Parathyroid adenoma (tissue), 2 donors: ENCODE measurements at regions not wholly inside any gene's neighbourhood (a gene's known extent, or its start where the extent isn't known, plus 50 kb on each side); places are given as distances from the start of the nearest gene placed in this dataset.

ENCODE experiments used
- H2AFZ ChIP-seq: fragments of 300-600 bp; sonication (generic); one replicate; pipeline ENCODE4 v1.7.0; 2017; ENCODE audit warnings: antibody characterized with exemption, mild to moderate bottlenecking
- H3K27ac ChIP-seq: fragments of 300-600 bp; sonication (generic); one replicate; pipeline ENCODE4 v1.7.0; 2017
- H3K27me3 ChIP-seq: fragments of 300-600 bp; sonication (generic); one replicate; pipeline ENCODE4 v1.7.0; 2017; ENCODE audit warnings: low read length; ENCODE audit not compliant: control insufficient read depth, insufficient read depth
- H3K36me3 ChIP-seq: fragments of 300-600 bp; sonication (generic); one replicate; pipeline ENCODE4 v1.7.0; 2017; ENCODE audit warnings: low read length; ENCODE audit not compliant: control insufficient read depth, insufficient read depth
- H3K4me1 ChIP-seq: fragments of 300-600 bp; sonication (generic); one replicate; pipeline ENCODE4 v1.7.0; 2017; ENCODE audit warnings: control low read depth
- H3K4me2 ChIP-seq: fragments of 300-600 bp; sonication (generic); one replicate; pipeline ENCODE4 v1.7.0; 2017; ENCODE audit warnings: low read length
- H3K4me3 ChIP-seq: fragments of 300-600 bp; sonication (generic); one replicate; pipeline ENCODE4 v1.7.0; 2017; ENCODE audit warnings: low read depth, low read length
- H3K79me2 ChIP-seq: fragments of 300-600 bp; sonication (generic); one replicate; pipeline ENCODE4 v1.7.0; 2017; ENCODE audit warnings: control low read depth
- H3K9ac ChIP-seq: fragments of 300-600 bp; sonication (generic); one replicate; pipeline ENCODE4 v1.7.0; 2017; ENCODE audit warnings: mild to moderate bottlenecking
- H3K9me3 ChIP-seq: fragments of 300-600 bp; sonication (generic); one replicate; pipeline ENCODE4 v1.7.0; 2017; ENCODE audit warnings: low read length; ENCODE audit not compliant: control insufficient read depth
- TF ChIP-seq, protein P1 (sequence below): fragments of 300-600 bp; sonication (generic); IDR thresholded peaks from one replicate; pipeline ENCODE4 v1.7.0; 2017; ENCODE audit warnings: antibody characterized with exemption, mild to moderate bottlenecking
- donor health status: primary hyperparathyroidism.

DNA sequence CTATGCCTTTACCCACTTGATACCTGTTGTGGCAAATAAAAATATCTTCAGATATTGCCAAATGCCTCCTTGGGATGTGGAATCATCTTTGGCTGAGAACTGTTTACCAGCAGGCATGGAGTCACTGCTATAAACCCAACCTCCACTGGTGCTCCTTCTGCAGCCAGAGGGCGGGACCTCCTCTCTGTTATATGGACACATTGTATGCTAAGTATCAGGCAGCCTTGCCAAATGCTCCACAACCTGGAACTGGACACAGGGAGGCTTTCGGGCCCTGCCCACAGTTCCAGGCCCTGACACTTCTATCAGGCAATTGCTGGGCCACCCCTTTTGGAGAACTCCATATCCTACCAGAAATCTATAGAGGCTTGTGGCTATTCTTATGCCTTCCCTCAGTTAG is 201.0 kb downstream of the TMX1 start:
- TF ChIP-seq, protein P1, sequence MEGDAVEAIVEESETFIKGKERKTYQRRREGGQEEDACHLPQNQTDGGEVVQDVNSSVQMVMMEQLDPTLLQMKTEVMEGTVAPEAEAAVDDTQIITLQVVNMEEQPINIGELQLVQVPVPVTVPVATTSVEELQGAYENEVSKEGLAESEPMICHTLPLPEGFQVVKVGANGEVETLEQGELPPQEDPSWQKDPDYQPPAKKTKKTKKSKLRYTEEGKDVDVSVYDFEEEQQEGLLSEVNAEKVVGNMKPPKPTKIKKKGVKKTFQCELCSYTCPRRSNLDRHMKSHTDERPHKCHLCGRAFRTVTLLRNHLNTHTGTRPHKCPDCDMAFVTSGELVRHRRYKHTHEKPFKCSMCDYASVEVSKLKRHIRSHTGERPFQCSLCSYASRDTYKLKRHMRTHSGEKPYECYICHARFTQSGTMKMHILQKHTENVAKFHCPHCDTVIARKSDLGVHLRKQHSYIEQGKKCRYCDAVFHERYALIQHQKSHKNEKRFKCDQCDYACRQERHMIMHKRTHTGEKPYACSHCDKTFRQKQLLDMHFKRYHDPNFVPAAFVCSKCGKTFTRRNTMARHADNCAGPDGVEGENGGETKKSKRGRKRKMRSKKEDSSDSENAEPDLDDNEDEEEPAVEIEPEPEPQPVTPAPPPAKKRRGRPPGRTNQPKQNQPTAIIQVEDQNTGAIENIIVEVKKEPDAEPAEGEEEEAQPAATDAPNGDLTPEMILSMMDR, result no peak
- Histone ChIP-seq H3K4me1 (no peaks in the 10 kb centered on the region), H2AFZ (no peak overlapping the region), H3K27ac (no peak overlapping the region), H3K9ac (no peak overlapping the region), H3K27me3 (no peaks in the 10 kb centered on the region), H3K9me3 (no peaks in the 10 kb centered on the region), H3K36me3 (no peaks in the 10 kb centered on the region), H3K4me2 (no peak overlapping the region), H3K79me2 (no peaks in the 10 kb centered on the region), H3K4me3 (no peak overlapping the region)

DNA sequence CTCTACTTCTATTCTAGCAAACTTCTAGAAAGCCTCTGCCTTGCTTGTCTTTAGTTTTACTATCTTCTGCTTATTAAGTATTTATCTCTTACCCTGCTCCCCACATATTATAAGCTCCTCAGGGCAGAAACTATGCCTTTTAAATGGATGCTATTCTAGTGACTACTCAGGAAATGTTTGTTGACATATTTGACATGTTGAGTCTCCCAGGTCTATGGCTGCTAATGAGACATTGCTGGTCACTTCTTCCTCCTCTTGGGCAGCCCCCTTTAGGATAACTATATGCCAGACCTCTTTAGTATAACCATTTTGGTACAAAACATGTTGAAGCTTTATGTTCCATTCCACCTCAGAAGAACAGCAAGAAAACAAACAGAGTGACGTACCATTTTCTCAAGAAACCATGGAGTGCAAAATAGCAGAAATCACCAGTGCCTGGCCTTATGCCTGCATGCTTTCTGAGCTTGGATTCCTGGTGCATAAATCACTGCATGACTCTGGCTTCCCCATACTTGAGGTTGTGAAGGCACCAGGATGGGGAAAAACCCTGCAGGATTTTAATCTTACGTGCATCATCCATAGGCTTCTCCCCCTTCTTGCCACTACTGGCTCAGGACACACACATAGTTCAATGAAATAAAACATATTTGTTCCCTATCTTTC is 202.6 kb downstream of the TMX1 start:
- H3K4me3 ChIP-seq, result no peak overlapping the region
- no peak overlapping the region for H2AFZ ChIP-seq
- H3K9ac ChIP-seq, result no peak overlapping the region
- no peaks in the 10 kb centered on the region for H3K79me2 ChIP-seq
- H3K4me2 ChIP-seq, result no peak overlapping the region
- H3K9me3 ChIP-seq, result no peaks in the 10 kb centered on the region
- H3K4me1 ChIP-seq, result no peaks in the 10 kb centered on the region
- TF ChIP-seq, protein P1, result no peak
- no peak overlapping the region for H3K27ac ChIP-seq
- no peaks in the 10 kb centered on the region for H3K27me3 ChIP-seq
- no peaks in the 10 kb centered on the region for H3K36me3 ChIP-seq

DNA sequence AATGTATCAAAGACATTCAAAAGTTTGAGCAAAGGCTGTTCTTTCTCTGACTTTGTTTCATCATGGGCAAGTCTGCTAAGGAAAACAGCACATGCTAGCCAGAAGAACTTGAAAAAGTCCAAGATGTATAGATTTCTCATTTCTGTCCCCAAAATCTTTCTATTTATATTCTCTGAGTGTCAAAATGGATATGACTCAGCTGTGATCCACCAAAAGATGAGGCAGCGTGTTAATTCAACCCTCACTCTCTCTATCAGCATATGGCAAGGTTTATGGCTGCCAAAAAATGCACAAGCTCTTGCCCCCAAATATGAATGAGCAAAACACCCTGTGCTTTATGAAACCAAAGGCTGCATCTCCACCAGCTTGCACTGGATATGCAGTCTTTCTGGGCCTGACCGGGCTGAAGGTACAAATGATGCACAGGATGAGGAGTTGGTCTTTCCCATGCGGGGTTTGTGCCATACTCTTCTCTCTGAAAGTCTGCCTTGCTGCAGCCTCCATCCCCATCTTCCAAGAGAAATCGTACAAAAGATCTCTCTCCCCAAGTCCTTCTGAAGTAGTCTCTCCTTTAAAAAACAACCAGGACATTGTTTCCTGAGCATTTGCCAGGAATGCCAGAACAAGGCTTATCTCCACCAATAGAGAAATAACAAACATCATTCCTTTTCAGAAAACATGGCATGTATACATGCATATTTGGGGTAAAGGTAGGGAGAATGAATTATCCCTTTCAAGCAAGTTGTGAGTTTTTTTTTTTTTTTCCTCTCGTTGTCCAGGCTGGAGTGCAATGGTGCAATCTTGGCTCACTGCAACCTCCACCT is 203.4 kb downstream of the TMX1 start:
- Histone ChIP-seq H3K36me3 (no peaks in the 10 kb centered on the region), H3K9ac (no peak overlapping the region), H3K9me3 (no peaks in the 10 kb centered on the region), H2AFZ (no peak overlapping the region), H3K4me1 (no peaks in the 10 kb centered on the region), H3K79me2 (no peaks in the 10 kb centered on the region), H3K27ac (no peak overlapping the region), H3K4me2 (no peak overlapping the region), H3K4me3 (no peak overlapping the region), H3K27me3 (no peaks in the 10 kb centered on the region)
- TF ChIP-seq, protein P1, result no peak

DNA sequence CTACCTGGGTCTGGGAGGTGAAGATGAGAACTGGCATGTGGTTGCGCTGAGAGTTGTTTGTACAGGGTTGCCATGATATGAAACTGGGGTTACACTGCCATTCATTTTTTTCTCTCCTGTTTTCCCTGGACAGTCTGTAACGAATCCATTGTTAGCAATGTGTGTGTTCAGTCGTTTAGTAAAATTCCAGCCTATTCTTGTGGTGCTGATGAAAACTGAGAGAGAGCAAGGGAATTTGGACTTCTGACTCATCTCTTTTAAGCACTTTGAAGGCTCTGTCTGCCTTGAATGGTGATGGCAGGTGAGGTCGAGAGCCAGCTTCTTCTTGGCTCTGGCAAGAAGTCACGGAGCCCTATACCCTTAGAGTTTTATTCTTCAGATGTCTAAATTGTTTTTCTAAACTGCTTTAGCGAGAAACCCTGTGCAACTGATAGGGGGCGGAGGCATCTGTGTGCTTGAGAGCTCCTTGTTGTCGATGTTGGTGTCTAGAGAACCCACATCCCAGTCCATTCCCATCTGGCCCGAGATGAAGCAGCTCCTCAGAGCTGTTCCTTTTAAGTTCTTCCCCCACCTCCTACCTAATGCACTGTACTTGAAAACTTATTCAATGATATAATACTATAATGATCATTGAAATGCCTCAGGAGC is 204.4 kb downstream of the TMX1 start:
- H3K4me2 ChIP-seq, result no peak overlapping the region
- H2AFZ ChIP-seq, result no peak overlapping the region
- H3K9ac ChIP-seq, result no peak overlapping the region
- no peak overlapping the region for H3K27ac ChIP-seq
- no peaks in the 10 kb centered on the region for H3K79me2 ChIP-seq
- no peaks in the 10 kb centered on the region for H3K36me3 ChIP-seq
- H3K9me3 ChIP-seq, result no peaks in the 10 kb centered on the region
- TF ChIP-seq, protein P1, result no peak
- H3K4me1 ChIP-seq, result no peaks in the 10 kb centered on the region
- no peak overlapping the region for H3K4me3 ChIP-seq
- H3K27me3 ChIP-seq, result no peaks in the 10 kb centered on the region
